ENCODE measurements at regions not wholly inside any gene's neighbourhood (a gene's known extent, or its start where the extent isn't known, plus 50 kb on each side); places are given as distances from the start of the nearest gene placed in this dataset.

DNA sequence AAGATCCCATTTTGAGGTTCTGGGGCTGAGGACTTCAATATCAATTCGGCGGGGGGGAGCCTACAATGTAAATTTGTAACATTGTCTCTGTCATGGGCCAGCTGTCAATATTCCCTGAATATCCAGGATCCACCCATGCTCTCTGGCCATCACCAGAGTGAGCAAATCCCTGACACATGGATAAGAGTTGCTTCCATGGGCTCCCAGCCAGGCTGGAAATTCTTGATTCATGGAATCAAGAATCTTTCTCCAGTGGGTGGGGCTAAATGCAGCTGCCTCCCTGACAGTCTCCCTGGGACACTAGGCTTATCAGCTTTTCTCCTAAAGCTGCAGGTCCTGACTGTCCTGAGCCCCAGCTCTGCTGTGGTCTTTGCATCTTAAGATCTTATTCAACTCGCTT is 86.9 kb upstream of the IGLL5 start:
- DNase-seq (ENCODE audit: low spot score): no peak

DNA sequence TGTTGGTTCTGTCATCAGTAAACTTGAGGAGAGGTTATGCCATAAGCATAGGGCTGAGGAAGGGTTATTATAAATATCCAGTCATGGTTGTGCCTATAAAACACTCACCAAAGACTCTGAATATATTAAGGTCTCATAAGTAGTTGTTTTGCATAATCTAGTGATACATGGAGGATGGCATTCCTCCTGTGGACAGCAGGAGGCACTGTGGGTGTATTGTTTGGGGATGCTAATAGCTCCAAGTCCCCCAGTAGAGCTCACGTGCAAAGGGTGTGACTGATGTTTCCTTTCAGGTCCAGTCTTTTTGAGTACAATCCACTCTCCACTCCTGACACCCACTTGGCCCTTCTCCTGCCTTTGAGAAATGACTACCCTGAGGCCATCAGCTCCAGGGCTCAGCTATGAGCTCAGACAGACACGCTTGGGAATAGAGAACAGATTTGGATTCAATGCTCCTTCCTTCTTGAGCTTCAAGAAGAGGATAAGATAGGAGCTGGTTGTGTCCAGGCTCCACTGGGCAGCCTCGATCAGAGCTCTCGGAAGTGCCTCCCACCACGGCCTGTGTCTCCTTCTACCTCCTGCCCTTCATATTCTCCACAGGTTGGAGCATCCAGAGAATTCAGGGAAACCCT is 85.2 kb upstream of the IGLL5 start:
- DNase-seq (ENCODE audit: low spot score): no peak

DNA sequence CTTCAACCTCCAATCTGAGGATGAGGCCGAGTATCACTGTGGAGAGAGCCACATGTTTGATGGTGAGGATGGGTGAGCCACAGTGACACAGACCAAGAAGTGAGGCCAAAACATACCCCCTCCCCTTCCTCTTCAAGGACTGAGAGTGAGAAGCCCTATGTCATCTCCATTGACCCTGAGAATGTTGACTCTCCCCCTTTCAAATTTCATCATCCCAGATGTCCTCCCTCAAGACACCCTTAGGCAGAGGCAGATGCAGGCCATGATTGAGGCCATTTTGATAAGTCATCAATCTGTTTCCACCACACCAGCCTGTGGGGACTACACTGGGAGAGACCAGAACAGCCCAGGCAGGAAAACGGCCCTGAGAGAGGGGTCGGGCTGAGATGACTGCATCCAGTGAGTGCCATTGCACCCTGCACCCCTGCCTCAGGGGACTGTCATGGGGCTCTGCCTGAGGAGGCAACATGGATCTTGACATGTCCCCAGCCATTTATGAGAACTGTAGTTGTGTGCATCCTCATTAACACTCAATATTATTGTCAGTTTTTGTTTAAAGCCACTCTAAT is 84.2 kb upstream of the IGLL5 start:
- DNase-seq (ENCODE audit: low spot score): no peak

DNA sequence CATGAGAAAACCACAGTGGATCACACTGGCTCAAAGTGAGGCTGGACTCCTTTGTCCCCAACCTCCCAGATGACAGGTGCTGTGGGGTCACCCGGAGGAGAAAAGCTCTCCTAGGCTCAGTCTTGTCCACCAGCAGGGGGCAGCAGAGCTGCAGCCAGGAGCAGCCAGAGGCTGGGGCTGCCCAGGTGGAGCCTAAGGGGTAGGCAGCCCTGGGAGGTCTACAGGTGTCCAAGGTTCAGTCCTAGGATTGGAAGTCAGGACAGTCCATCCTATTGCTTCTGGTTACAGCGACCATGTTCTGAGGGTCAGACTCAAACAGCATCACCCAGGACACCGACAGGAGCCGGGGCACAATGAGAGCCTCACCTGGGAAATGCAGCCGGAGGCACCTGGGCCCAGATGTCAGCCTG is 77.6 kb upstream of the IGLL5 start:
- no peak for DNase-seq (ENCODE audit: low spot score)

DNA sequence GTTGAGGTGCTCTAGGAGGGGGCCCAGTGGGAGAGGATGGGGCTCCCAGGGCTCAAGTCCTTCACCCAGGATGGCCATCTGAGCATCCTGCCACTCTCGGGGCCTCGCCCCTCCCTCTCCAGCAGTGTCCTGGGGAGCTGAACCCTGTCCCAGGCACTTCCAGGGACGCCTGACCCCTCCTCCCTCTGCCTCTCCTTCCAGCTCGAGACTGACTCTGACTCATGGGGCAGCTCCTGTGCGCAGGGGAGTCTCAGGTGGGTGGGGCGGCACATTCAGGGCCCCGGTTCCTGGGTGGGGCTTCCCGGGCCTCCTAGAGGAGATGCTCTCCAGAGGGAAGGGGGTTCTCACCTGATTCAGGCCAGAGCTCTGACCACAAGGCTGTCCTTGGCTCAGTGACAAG is 77.1 kb upstream of the IGLL5 start:
- no peak for DNase-seq (ENCODE audit: low spot score)

DNA sequence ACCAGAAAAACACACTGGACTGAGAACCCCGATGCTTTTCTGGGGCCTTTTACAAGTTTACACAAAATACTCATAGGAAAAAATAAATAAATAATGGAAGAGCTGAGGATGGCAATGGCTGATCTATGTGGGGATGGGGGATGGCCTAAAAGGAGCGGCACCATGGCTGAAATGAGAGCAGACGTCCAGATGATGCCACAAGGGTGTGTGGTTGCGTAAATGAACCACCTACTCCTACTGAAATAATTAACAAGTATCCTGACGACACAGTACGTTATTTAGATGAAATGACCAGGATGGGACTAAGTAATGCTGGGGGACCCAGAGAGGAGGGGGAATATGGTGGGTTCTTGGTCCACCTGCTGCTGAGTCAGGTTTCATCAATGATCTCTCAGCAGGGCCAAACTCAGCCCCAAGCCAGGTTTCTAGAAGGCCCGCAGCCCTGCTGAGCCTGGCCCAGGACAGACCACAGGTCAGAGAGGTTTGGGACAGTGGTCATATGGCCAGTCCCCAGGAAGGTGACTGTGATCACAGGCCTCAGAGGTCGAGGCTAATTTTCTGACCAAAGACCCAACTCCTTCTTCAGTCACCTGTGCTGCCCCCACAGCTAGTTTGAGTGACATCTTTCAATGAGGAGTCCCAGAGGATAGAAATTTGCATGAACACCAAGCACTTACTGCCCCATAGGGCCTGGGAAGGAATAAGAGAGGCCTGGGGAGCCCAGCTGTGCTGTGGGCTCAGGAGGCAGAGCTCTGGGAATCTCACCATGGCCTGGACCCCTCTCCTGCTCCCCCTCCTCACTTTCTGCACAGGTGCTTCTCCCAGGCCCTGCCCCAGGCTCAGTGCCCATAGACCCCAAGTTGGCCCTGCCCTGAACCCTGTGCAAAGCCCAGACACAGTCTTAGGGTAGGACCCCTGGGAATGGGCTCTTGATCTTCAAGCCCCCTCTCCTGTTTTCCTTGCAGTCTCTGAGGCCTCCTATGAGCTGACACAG is 76.3 kb upstream of the IGLL5 start:
- no peak for DNase-seq (ENCODE audit: low spot score)

DNA sequence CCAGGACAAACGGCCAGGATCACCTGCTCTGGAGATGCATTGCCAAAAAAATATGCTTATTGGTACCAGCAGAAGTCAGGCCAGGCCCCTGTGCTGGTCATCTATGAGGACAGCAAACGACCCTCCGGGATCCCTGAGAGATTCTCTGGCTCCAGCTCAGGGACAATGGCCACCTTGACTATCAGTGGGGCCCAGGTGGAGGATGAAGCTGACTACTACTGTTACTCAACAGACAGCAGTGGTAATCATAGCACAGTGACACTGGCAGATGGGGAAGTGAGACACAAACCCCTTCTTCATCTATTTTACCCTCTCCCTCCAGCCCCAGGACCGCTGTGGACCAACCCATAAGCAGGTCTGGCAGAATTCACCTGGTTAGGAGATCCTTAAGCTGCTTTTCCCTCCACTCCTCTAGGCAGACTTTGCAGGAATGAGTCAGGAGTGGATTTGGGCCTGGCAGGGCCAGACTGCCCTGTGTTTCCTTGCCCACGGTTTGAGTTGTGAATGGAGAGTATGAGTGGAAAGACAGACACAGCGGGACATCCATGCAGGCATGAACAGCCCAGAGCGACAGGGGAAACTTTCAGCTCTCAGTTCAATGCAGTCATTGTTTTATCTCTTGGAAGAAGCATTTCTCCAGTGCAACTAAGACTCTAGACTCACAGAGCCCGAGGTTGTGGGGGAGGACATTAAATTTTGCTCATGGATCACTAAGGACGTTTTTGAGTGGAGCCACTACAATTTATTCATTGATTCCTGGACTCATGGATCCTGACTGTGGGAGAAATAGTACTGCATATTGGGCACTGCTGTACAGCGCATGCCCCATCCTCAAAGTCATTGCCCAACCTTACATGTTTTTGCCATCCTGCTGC is 75.3 kb upstream of the IGLL5 start:
- no peak for DNase-seq (ENCODE audit: low spot score)

DNA sequence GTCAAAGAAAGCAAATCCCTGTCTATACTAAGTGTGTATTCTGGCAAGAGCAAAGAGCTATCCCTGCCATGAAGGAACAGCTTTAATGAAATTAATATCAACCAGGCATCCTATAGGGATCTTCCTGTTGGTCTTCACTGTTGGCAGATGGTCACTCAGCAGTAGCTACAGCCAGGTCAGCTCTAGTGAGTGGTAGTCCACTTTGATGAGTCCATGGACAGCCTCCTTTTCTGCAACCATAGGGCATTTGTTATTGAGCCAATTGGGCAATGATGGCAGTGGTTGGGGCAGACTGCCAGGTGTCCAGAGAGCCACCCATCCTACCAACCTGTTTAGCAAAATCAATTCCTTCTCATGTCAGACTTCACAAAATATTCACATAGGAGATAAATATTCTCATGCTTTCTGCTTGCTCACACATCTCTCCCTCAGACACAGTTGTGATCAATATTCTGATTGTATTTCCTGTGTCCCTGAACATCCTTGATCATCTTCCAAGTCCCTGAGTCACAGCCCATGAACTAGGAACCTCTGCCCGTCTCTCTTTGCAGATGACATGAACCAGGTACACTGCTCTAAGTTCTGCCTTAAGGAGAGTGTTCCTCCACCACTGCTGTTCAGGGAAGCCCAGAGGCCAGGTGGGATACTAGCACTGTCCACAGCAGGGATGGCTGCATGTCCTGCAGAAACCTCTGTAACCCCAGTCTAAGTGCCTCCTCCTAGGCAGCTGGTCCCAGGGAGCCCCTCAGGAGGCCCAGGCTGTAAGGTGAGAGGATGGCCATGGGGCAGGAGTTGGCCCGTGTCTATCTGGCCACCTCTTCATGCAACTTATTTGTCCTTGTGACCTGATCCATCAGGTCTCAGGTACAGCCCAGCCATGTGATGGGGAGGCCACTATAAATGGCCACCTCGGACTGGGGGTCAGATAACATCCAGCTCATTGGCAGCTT is 74.2 kb upstream of the IGLL5 start:
- no peak for DNase-seq (ENCODE audit: low spot score)

DNA sequence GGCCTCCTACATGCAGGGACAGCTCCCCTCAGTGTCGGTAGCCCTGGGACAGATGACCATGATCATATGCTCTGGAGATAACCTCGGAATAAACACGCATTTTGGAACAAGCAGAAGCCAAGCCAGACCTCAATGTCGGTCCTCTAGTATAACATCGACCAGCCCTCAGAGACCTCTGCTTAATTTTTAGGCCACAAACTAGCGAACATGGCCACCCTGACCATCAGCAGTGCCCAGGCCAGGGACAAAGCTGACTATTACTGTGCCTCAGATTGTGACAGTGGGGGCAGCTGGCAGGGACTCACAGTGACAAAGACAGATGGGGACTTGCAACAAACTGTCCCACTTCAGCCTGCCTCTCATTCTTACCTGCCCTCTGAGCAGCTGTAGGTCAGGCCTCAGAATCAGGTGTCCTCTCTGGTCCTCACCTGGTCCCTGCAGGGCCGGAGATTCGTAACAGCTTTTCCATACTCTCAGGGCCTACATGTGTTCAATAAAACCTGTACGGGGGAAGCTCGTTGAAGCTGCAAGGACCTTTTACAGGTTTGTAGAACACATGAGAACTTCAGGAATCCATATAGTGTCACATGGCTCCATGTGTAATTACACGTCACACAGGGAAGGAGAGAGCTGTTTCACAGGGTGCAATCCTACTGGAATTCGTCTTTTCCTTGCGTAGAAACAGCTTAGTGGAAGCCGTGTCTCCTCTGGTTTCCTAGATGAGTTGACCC is 72.8 kb upstream of the IGLL5 start:
- no peak for DNase-seq (ENCODE audit: low spot score)

DNA sequence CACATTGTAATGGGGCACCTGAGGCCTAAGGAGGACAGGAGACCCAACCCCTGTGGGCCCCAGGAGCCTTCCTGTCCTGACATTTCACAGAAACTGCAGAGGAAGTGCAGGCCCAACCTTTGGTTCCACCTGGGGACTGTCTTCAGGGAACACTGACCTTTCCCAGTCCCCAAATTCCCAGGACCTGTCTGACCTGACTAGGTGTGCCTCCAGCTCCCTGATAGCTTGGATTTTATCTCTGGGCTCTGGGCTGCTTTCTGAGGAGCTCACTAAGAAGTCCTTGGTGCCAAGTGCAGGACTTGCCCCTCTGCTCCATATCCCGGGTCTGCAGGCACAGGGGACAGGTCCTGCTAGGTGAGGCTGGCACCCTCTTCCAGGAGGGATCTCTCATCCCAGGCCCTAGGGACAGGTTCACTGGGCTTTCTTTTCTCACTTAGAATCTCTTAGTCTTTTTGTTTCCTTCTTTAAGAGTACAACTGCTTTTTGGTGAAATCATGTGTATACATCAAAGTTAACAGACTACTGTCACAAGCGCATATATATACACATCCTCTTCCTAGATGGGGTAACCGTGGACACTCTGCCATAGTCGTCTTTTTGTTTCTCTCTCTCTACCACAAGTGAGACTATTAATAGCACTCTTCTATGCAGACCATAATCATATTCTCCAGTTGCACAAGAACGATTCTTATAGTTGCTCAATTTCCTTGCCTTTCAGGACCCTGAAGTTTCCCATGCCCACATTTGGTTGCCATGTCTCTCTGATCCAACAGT is 72.0 kb upstream of the IGLL5 start:
- DNase-seq (ENCODE audit: low spot score): no peak

DNA sequence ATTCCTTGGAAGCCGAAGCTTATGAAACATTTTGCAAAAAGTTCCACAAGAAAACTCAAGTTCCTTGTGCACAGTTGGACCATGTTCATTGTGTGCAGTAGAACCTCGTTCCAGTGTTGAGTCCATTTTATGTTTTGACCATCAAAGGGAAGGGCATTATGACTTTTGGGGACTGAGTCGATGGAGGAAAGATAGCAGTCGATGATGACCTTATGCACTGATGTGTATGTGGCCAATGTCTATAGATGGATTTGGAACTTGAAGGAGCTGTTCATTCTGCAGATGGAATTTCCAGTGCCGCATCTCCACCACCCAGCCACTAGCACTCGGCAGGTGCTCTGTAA is 71.5 kb upstream of the IGLL5 start:
- no peak for DNase-seq (ENCODE audit: low spot score)

DNA sequence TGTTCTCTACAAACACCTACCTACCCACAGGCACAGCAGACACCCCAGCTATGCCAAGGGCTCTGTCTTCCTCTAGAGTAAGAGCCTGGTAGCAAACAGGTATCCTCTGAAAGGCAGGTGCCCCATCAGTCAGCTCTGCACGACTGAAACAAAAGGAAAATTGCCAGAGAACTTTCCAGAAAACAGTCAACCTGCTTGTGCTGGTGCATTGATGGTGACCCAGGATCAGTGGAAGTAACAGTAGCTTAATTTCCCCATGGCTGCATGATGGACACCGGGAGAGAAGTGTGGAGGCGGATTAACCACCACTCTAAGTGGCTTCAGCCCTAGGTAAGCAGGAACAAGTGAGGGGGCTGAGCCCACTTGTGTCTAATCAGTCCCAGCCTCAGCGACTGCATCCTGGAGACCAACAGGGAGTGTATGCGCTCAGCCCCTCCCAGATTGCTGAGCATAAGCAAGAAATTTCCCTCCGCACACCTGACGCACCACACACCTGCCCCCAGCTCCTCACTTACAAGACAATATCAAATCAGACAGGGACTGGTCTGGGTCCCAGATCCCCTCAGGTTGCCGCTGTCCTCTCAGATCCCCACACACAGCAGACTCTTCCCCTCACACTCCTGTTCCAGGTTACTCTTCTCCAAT is 70.7 kb upstream of the IGLL5 start:
- no peak for DNase-seq (ENCODE audit: low spot score)

DNA sequence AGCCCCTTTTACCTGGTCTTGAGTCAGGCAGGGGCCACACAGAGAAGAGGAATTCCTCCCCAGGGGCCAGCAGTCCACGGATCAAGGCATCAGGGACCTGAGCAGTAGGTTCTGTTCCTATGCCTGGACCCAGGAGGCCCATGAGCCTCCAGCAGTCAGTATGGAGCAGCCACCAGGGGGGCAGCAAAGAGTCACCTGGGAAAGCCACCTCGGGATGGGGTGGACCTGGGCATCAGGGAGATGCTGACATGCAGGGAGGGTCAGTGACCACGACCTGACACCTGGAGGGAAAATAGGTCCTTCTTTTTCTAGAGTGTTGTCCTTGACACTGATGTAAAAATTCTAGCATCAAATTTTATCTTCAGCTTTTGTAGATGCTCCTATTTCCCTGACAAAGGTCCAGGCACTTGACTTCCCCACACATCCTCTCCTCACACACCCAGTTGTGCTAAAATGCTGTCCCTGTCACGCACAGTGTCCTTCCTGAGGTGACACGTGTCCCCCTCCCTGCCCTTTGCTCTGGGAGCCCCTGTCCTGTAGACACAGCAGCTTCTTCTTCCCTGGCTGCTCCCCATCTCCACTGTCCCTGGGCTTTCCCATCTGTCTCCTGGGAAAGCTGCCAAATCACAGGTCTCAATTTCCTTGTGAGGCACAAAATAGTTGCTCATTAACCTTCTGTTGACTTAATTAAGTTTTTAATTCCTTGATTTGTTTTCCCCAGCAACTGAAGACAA is 70.0 kb upstream of the IGLL5 start:
- no peak for DNase-seq (ENCODE audit: low spot score)

DNA sequence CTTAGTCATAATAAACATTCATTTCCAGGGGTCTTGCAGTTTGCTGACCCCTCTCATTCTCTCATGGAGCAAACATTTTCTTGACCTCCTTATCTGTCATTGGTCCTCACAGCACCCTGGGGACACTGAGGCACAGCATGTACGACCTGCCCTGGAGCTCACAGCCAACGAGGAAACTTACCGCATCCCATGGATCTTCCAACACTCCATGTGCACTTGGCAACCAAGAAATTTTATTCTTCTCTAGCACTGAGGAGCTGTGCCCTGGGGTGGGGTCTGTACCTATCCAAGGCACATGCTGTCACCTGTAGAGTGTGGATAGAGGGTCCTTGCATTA is 69.4 kb upstream of the IGLL5 start:
- DNase-seq (ENCODE audit: low spot score): no peak

DNA sequence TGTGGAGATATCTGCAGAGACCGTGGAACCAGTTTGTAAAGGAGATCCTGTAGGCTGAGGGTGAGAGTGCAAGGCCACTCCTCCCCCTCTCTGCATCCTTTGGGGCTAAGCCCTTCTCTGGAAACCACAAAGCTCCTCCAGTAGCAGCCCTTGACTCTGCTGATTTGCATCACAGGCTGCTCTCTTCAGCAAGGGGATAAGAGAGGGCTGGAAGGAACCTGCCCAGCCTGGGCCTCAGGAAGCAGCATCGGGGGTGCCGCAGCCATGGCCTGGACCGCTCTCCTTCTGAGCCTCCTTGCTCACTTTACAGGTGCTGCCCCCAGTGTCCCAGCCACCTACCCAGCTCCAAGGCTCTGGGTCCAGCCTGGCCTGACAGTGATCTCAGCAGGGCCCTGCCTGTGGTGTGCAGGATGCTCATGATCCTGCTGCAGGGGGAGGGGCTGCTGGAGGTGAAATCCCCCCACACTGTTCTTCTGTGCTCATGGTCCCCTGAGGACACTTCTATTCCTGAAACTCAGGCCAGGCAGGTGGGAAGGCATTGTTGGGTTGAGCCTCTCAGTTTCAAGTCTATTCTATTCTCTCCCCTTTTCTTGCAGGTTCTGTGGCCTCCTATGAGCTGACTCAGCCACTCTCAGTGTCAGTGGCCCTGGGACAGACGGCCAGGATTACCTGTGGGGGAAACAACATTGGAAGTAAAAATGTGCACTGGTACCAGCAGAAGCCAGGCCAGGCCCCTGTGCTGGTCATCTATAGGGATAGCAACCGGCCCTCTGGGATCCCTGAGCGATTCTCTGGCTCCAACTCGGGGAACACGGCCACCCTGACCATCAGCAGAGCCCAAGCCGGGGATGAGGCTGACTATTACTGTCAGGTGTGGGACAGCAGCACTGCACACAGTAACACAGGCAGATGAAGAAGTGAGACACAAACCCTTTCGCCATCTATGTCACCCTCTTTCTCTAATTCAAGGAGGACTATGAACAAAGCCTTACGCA is 68.5 kb upstream of the IGLL5 start:
- no peak for DNase-seq (ENCODE audit: low spot score)

DNA sequence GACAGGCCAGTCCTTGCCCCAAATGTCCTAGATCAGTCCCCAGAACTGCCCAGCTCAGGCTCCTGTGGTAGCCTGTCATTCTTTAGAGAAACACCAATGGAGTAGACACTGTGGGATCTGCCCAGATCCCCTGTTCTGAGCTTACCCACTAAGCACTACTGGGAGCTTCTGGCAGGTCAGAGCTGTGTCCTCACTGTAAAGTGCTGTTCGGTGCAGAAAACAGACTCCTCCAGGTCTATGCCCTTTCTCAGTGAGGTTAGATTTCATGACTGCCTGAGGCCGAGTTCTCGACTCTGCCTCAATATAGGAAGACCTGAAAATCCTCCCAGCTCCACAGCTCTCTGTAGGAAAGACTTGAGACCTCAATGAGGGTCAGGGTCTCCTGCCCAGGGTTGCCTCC is 67.5 kb upstream of the IGLL5 start:
- DNase-seq (ENCODE audit: low spot score): no peak

DNA sequence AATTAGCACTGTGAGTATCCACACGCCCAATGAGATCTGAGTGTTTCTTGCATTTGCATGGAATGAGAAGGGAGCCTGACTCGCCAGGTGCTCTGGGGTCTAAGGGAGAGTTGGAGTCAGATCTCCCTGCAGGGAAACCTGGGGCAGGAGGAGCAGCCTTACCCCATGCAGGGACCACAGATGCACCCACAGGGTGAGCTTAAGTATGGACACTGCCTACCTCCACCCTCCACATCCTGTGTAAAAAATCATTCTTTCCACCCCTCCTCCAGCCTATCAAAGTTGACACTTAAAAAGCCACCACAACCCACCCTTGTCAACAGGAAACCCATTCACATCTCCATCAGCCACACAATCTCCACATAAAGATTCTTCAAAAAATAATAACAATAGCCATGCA is 67.0 kb upstream of the IGLL5 start:
- no peak for DNase-seq (ENCODE audit: low spot score)

All from HT-29 (cell line).